HG03469 (cell line): ENCODE measurements at regions not wholly inside any gene's neighbourhood (a gene's known extent, or its start where the extent isn't known, plus 50 kb on each side); places are given as distances from the start of the nearest gene placed in this dataset.
A peak's percentile ranks its signal among the peaks of the same experiment; 100 is the strongest.

Experiments used
- ATAC-seq: cut with Tn5 transposase; IDR thresholded peaks from one replicate; pipeline ENCODE4 v1.9.1; 2021; ENCODE audit warnings: mild to moderate bottlenecking, moderate library complexity, moderate number of reproducible peaks; ENCODE audit not compliant: unreplicated experiment

DNA sequence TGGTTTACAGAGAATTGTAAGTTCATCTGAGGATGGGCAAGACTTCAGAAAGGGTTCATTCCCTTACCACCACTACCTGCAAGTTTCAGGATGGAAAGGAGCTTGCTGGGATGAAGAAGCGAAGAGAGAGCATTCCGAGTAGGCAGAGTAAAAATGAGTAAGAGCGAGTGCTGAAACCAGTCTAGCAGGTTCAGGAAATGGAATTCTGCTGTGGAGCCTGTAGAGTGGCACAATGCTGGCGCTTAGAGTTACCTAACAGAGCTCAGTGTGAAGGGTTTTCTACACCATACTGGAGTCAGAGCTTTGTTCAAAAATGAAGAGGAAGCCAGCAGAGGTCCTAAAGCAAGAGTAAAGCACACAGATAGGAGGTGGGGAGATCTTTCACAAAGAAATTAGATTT is 179.2 kb upstream of the ZC3H12C start:
- ATAC-seq: no peak

- no peak for ATAC-seq
Observed at GRCh38 chr11:109914809-109915653, 178.2 kb upstream of the ZC3H12C start.

- no peak for ATAC-seq
Observed at GRCh38 chr11:109926941-109927340, 166.3 kb upstream of the ZC3H12C start.

DNA sequence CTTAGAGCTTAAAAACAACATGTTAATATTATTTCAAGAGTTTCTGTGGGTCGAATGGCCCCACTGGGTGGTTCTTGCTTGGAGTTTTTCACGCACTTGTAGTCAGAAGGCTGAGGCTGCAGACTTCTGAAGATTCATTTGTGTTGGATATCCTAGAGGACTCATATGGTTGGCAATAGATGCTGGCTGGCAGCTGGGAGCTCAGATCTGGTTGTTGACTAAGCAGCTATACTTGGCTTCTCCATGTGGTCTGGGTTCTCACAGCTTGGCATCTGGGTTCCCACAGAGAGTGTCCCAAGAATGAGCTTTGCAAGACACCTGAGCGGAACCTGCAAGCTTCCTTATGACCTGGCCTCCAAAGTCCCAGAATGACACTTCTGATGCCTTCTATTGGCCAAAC is 163.9 kb upstream of the ZC3H12C start:
- no peak for ATAC-seq

- no peak for ATAC-seq
Observed at GRCh38 chr11:109933126-109933525, 160.1 kb upstream of the ZC3H12C start.

DNA sequence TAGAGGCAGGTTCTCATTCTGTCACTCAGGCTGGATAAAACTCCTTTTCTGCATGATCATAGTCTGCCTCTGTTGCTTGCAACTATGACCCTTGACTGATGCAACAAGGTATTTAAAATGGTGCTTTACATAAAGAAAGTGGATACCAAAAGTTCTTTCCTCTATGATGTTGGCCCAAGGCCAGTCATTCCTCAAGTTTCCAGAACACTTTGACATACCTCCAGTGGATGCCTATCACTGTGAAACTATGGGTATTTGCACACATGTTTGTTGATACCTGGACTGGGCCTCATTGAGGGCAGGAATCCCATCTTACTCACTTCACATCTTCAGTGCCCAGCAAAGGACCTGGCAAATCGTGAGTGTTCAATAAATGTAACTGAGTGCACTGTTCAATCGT is 159.0 kb upstream of the ZC3H12C start:
- no peak for ATAC-seq

DNA sequence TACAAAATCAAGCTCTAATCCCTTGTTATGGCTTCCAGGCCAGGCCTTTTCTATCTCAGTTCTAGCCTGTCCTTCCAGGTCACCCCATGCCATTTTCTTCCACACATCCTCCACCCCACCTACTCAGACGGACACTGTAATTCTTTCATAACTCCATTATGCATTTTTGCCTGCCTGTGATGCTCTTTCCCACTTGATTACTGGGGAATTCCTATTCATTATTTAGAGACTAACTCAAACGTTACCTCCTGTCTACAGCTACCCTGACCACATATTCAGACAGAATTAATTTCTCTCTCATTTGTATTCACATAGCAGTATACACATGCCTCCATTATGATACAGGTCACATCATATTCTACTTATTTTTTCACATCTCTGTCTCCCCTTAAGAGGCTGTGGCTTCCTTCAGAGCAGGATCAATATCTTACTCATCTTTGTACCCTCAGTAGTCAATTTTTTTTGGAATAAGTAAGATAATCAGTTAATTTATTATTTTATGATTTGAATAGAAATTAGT is 156.5 kb upstream of the ZC3H12C start:
- ATAC-seq: no peak

GRCh38 chr11:109937968-109938367 is 155.2 kb upstream of the ZC3H12C start:
- ATAC-seq: no peak

DNA sequence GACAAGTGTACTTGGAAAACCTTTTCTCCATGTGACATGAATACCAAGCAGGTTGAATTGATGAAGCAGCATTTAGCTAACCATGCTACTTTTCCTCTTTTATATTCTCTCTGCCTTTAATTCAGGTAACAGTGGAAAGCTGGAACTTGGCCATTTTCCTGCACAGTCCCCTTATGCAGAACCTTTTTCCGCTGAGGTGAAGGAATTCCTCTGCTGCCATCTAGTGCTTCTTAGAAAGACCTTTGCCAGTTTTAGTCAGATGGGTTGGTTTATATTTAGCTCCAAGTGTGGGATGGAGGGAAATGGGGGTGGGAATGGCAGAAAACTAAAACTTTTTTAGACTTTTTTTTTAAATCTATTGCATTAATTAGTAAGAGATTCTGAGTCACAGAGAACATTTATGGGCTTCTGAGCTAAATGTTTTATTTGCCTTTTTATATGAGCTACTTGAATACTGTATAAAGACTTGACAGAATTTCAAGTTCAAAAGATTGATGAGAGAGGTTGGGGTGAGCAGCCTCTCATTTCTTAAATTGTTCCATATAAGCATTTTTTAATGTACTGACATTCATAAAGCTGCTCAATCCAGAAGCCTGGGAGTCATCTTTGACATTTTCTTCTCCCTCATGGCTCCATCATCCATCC is 153.9 kb upstream of the ZC3H12C start:
- ATAC-seq: no peak

DNA sequence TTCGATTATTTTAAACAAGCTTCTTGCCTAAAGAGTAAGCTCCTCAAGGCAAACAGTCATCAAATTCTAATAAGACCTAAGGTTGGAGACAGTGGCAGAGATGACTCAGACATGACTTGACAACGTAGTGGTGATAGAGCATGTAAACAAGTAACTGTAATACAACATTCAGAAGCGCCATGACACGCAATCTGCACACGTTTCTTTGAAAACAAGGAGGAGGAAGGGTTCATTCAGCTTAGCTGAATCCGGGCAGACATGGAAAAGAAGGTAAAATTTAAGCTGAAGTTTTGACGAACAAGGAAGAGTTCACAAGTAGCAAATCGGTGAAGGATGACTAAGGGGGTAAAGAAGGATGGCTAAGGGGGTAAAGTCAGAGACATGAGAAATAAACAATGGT is 152.4 kb upstream of the ZC3H12C start:
- no peak for ATAC-seq

DNA sequence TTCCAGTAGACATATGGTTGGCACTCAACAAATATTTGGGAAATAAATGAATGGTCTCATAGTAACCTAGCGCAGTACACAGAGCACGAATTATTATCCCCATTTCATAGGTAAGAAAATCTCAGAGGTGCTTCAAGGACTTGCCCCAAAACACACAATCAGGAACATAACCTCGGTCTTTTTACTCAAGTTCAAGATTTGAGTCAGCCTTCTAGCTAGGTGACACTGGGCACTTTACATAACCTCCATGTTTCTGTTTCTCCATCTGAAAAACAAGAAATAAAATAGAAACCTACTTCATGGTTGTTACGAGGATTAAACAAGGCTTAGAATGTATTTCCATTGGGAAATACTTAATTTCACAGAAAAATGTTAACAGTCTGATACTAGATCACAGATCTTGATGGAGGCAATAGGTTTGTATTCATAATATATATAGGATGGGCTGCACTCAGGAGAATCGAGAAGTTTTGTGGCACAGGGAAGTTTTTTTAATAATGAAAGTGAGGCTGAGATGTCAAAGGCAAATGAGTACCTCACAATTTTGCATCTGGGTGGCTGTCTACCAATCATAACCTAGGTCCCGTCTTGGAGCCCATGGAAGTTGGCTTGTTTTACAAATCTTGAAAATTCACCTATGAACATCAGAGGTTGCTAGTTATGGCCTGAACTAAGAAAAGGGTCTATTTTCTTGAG is 147.4 kb upstream of the ZC3H12C start:
- peak; percentile 30 for ATAC-seq

GRCh38 chr11:109946322-109946846 is 146.8 kb upstream of the ZC3H12C start:
- ATAC-seq: peak; percentile 87

DNA sequence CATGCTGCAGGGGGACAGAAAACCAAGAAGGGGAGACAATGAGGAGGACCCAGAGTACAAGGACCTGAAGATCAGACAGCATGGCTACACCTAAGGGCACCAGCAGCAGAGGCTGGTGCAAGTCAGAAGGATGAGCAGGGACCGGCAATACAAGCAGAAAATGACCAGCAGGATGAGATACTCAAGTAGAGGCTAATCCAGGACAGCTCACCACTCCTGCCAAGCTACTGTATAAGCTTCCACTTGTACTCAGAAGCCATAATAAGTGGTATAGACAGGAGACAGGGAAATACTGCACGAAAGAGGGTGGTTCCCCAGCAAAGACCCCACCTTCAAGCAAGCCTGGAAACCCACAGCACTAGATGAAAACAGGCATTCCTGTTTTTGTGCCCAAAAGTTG is 138.7 kb upstream of the ZC3H12C start:
- ATAC-seq: no peak

GRCh38 chr11:109956124-109956793 is 136.9 kb upstream of the ZC3H12C start:
- peak; percentile 70 for ATAC-seq

GRCh38 chr11:109957000-109957399 is 136.2 kb upstream of the ZC3H12C start:
- ATAC-seq: no peak

- no peak for ATAC-seq
Observed at GRCh38 chr11:109957601-109958000, 135.6 kb upstream of the ZC3H12C start.

GRCh38 chr11:109958131-109958820 is 134.9 kb upstream of the ZC3H12C start:
- ATAC-seq: no peak

DNA sequence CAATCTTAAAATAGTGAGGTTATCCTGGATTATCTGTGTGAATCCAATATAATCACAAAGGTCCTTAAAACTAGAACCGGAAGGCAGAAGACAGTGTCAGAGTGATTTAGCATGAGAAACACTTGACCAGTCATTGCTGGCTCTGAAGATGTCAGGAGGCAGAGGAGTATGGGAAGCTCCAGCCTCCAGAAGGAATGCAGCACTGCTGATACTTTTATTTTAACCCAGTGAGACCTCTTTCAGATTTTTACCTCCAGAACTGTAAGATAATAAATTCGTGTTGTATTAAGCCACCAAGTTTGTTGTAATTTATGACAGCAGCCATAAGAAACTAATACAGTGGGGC is 134.4 kb upstream of the ZC3H12C start:
- ATAC-seq: no peak

GRCh38 chr11:109960831-109961230 is 132.4 kb upstream of the ZC3H12C start:
- no peak for ATAC-seq

GRCh38 chr11:109961261-109961660 is 131.9 kb upstream of the ZC3H12C start:
- no peak for ATAC-seq
